ENCODE measurements at regions not wholly inside any gene's neighbourhood (a gene's known extent, or its start where the extent isn't known, plus 50 kb on each side); places are given as distances from the start of the nearest gene placed in this dataset.
A peak's percentile ranks its signal among the peaks of the same experiment; 100 is the strongest.
"Not testable (repeated sequence)": the region's sequence is repeated elsewhere in the genome, so short reads cannot be mapped to it uniquely, and the experiment has no call there.

- no peak overlapping the region for H3K27ac Mint-ChIP-seq
- DNase-seq = no peak
- peaks cover 6% of the 10 kb centered on the region for H3K9me3 Mint-ChIP-seq
- H3K4me1 Mint-ChIP-seq = peaks cover 23% of the 10 kb centered on the region
- H3K36me3 Mint-ChIP-seq (ENCODE audit: low read depth) = no peaks in the 10 kb centered on the region
- no peak overlapping the region for H3K4me3 Mint-ChIP-seq
- peaks cover 4% of the 10 kb centered on the region for H3K27me3 Mint-ChIP-seq (ENCODE audit: low read depth, poor library complexity)
- no peak for TF ChIP-seq CTCF (IDR thresholded peaks at IDR 0.05)
Observed at GRCh38 chr21:38119793-38120192, 137.0 kb upstream of the KCNJ15 start.

GRCh38 chr21:38120679-38120983, 136.2 kb upstream of the KCNJ15 start:
- H3K36me3 Mint-ChIP-seq (ENCODE audit: low read depth); H3K4me3 Mint-ChIP-seq; H3K27me3 Mint-ChIP-seq (ENCODE audit: low read depth, poor library complexity); DNase-seq; H3K27ac Mint-ChIP-seq; H3K9me3 Mint-ChIP-seq: not testable (repeated sequence)
- peaks cover 23% of the 10 kb centered on the region for H3K4me1 Mint-ChIP-seq

DNA sequence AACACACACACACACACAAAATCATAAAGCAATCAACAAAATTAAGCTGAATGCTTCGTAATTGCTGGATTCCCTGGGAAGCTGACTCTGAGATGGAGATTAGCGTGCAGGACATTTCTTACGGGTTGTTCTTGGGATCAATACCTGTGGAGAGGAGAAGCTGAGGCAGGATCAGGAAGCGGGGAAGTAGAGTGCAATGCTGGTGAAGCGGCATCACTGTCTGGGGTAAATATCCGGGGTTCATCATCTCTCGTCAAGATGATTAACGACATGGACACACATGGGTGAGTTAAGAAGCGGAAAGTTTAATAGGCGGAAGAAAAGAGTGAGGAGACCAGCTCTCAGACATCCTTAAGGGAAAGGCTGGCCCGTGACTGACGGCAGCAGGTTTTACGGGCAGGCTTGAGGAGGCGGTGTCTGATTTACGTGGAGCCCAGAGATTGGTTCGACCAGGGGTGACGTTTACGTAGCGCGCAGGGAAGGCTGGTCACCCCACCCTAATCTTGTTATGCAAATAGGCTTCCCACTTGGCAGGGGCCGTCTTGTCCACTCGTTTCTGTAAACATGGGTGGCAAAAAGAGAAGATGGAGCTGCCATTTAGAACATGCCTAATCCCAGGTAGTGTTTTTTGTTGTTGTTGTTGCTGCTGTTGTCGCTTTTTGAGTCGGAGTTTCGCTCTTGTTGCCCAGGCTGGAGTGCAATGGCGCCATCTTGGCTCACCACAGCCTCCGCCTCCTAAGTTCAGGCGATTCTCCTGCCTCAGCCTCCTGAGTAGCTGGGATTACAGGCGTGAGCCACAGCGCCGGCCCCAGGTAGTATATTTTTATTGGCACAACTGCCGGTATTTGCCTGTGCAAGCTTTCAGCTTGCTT, 135.6 kb upstream of the KCNJ15 start:
- no peaks in the 10 kb centered on the region for H3K36me3 Mint-ChIP-seq (ENCODE audit: low read depth)
- H3K27me3 Mint-ChIP-seq (ENCODE audit: low read depth, poor library complexity) = peaks cover 8% of the 10 kb centered on the region
- no peak overlapping the region for H3K27ac Mint-ChIP-seq
- H3K4me1 Mint-ChIP-seq = peaks cover 23% of the 10 kb centered on the region
- no peak for DNase-seq
- no peak for TF ChIP-seq CTCF (IDR thresholded peaks at IDR 0.05)
- H3K4me3 Mint-ChIP-seq = no peak overlapping the region
- peaks cover 6% of the 10 kb centered on the region for H3K9me3 Mint-ChIP-seq

- H3K4me1 Mint-ChIP-seq = peaks cover 23% of the 10 kb centered on the region
- H3K27ac Mint-ChIP-seq = no peak overlapping the region
- H3K9me3 Mint-ChIP-seq = peaks cover 6% of the 10 kb centered on the region
- DNase-seq = no peak
- TF ChIP-seq CTCF (IDR thresholded peaks at IDR 0.05) = no peak
- no peak overlapping the region for H3K4me3 Mint-ChIP-seq
- no peaks in the 10 kb centered on the region for H3K36me3 Mint-ChIP-seq (ENCODE audit: low read depth)
- H3K27me3 Mint-ChIP-seq (ENCODE audit: low read depth, poor library complexity) = peaks cover 8% of the 10 kb centered on the region
Observed at GRCh38 chr21:38121888-38122720, 134.7 kb upstream of the KCNJ15 start.

GRCh38 chr21:38123626-38124025, 133.2 kb upstream of the KCNJ15 start:
- Mint-ChIP-seq H3K4me3 (no peak overlapping the region), H3K4me1 (peaks cover 23% of the 10 kb centered on the region), H3K9me3 (peaks cover 6% of the 10 kb centered on the region), H3K36me3 (ENCODE audit: low read depth) (no peaks in the 10 kb centered on the region), H3K27ac (no peak overlapping the region), H3K27me3 (ENCODE audit: low read depth, poor library complexity) (peaks cover 12% of the 10 kb centered on the region)
- no peak for DNase-seq
- TF ChIP-seq CTCF (IDR thresholded peaks at IDR 0.05) = no peak

GRCh38 chr21:38126666-38127303, 130.0 kb upstream of the KCNJ15 start:
- Mint-ChIP-seq H3K9me3 (no peaks in the 10 kb centered on the region), H3K27ac (no peak overlapping the region), H3K27me3 (ENCODE audit: low read depth, poor library complexity) (peaks cover 19% of the 10 kb centered on the region), H3K36me3 (ENCODE audit: low read depth) (no peaks in the 10 kb centered on the region), H3K4me1 (peaks cover 16% of the 10 kb centered on the region), H3K4me3 (no peak overlapping the region)
- TF ChIP-seq CTCF (IDR thresholded peaks at IDR 0.05) = peak; percentile 79
- peak; percentile 79 for DNase-seq

Measured in nephron progenitor cell (in vitro differentiated cells).